Esophagus muscularis mucosa (tissue), 4 donors: ENCODE measurements at regions not wholly inside any gene's neighbourhood (a gene's known extent, or its start where the extent isn't known, plus 50 kb on each side); places are given as distances from the start of the nearest gene placed in this dataset.

Source experiments
- EP300 ChIP-seq: sonication (generic); formaldehyde crosslinking; IDR thresholded peaks from one replicate; pipeline ENCODE4 v1.6.1; 2017; ENCODE audit warnings: antibody characterized with exemption
- POLR2AphosphoS5 ChIP-seq, 2 donors: sonication (generic); formaldehyde crosslinking; IDR thresholded peaks; one replicate each; pipeline ENCODE4 v1.6.1; 2017; ENCODE audit warnings: antibody characterized with exemption in 2 of 2
- TF ChIP-seq, protein P1 (sequence below), 3 experiments: fragments of 200-600 bp in 2 of 3; fragments of 450-650 bp in 1 of 3; sonication (generic) in 2 of 3; IDR thresholded peaks; one replicate each; pipeline ENCODE4 v1.5.1; 2017 to 2019; ENCODE audit warnings: antibody characterized with exemption in 3 of 3, mild to moderate bottlenecking in 2 of 3, moderate library complexity in 1 of 3

DNA sequence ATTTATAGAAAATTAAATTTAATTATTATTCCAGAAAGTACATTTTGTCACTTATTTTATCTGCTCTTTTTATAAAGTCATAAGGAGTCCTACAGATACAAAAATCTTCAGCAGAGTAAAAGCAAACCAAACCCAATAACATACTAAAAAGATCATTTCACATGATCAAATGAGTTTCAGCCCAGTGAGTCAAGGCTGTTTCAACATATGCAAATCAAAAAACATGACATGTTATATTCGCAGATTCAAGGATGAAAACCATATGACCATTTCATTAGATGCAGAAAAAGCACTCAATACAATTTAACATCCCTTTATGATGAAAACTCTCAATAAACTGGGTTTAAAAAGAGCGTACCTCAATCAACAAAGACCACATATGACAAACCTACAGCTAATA is 214.3 kb downstream of the FAT4 start:
- TF ChIP-seq, protein P1, sequence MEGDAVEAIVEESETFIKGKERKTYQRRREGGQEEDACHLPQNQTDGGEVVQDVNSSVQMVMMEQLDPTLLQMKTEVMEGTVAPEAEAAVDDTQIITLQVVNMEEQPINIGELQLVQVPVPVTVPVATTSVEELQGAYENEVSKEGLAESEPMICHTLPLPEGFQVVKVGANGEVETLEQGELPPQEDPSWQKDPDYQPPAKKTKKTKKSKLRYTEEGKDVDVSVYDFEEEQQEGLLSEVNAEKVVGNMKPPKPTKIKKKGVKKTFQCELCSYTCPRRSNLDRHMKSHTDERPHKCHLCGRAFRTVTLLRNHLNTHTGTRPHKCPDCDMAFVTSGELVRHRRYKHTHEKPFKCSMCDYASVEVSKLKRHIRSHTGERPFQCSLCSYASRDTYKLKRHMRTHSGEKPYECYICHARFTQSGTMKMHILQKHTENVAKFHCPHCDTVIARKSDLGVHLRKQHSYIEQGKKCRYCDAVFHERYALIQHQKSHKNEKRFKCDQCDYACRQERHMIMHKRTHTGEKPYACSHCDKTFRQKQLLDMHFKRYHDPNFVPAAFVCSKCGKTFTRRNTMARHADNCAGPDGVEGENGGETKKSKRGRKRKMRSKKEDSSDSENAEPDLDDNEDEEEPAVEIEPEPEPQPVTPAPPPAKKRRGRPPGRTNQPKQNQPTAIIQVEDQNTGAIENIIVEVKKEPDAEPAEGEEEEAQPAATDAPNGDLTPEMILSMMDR (IDR thresholded peaks at IDR 0.05): no peak
- TF ChIP-seq EP300 (no peak), POLR2AphosphoS5 (IDR thresholded peaks at IDR 0.05) (no peak)
